Thyroid gland (tissue), 4 donors: ENCODE measurements at regions not wholly inside any gene's neighbourhood (a gene's known extent, or its start where the extent isn't known, plus 50 kb on each side); places are given as distances from the start of the nearest gene placed in this dataset.

Source experiments
- DNase-seq, 2 donors: peaks; one replicate each; pipeline ENCODE4 v3.0.0-alpha.2; 2019
- H3K27ac ChIP-seq, 3 donors: fragments of 200-600 bp; sonication (generic); 1 replicate in 2 of 3; 2 replicates in 1 of 3; pipeline ENCODE4 v1.5.1; 2016 to 2019; ENCODE audit warnings: mild to moderate bottlenecking in 1 of 3, moderate library complexity in 1 of 3
- H3K27me3 ChIP-seq: fragments of 200-600 bp; sonication (generic); one replicate; pipeline ENCODE4 v1.5.1; 2019
- H3K36me3 ChIP-seq, 2 donors: fragments of 200-600 bp; sonication (generic); one replicate each; pipeline ENCODE4 v1.5.1; 2016 to 2019
- H3K4me1 ChIP-seq, 2 donors: fragments of 200-600 bp; sonication (generic); one replicate each; pipeline ENCODE4 v1.5.1; 2017 to 2019
- H3K4me3 ChIP-seq, 3 donors: fragments of 200-600 bp; sonication (generic); replicated peaks in 1 of 3; 1 replicate in 2 of 3; 2 replicates in 1 of 3; pipeline ENCODE4 v1.5.1; 2016; ENCODE audit warnings: mild to moderate bottlenecking in 1 of 3
- H3K9me3 ChIP-seq: fragments of 200-600 bp; sonication (generic); one replicate; pipeline ENCODE4 v1.5.1; 2017
- CTCF ChIP-seq, 6 experiments: fragments of 200-600 bp in 3 of 6; fragments of 450-650 bp in 3 of 6; sonication (generic) in 3 of 6; IDR thresholded peaks; one replicate each; pipeline ENCODE4 v1.5.1; 2016 to 2019; ENCODE audit warnings: antibody characterized with exemption in 6 of 6, mild to moderate bottlenecking in 2 of 6, inconsistent platforms in 1 of 6, moderate library complexity in 1 of 6
- POLR2A ChIP-seq, 2 donors: fragments of 450-650 bp; IDR thresholded peaks; one replicate each; pipeline ENCODE4 v1.6.1; 2017; ENCODE audit warnings: antibody characterized with exemption in 2 of 2, mild to moderate bottlenecking in 2 of 2, moderate library complexity in 1 of 2
- WGBS, 2 donors: methylation state at CpG; one replicate each; pipeline ENCODE4 v1.1.5; 2017; 5-methylcytosine and 5-hydroxymethylcytosine counted together
- intact Hi-C: fragments of 100-400 bp; cut with DNase I; formaldehyde crosslinking; loops from one replicate; pipeline ENCODE4 v1.15.1; 2023

GRCh38 chr2:217181512-217181911 lies 321.6 kb upstream of the TNP1 start:
- Histone ChIP-seq H3K4me1 (peaks cover 0 to 4% of the 10 kb centered on the region in 2 donors), H3K27ac (no peak overlapping the region), H3K27me3 (no peaks in the 10 kb centered on the region), H3K36me3 (no peaks in the 10 kb centered on the region), H3K4me3 (no peak overlapping the region), H3K9me3 (no peaks in the 10 kb centered on the region)
- no peak for TF ChIP-seq POLR2A (IDR thresholded peaks at IDR 0.05)
- TF ChIP-seq CTCF (IDR thresholded peaks at IDR 0.05), result no peak
- intact Hi-C loops, result no loop called here
- no peak for DNase-seq

- 82 to 83% methylated on average over 2 of the region's 2 CpGs for WGBS, 2 donors
- H3K36me3 ChIP-seq, result no peaks in the 10 kb centered on the region
- intact Hi-C loops, result no loop called here
- no peaks in the 10 kb centered on the region for H3K27me3 ChIP-seq
- no peak for TF ChIP-seq CTCF (IDR thresholded peaks at IDR 0.05)
- TF ChIP-seq POLR2A (IDR thresholded peaks at IDR 0.05), result no peak
- peaks cover 0 to 4% of the 10 kb centered on the region in 2 donors for H3K4me1 ChIP-seq
- no peak overlapping the region for H3K4me3 ChIP-seq
- no peak overlapping the region for H3K27ac ChIP-seq
- DNase-seq, result no peak
- no peaks in the 10 kb centered on the region for H3K9me3 ChIP-seq
Measured at GRCh38 chr2:217179854-217180253, 320.0 kb upstream of the TNP1 start.

- intact Hi-C loops, result no loop called here
- no peak for TF ChIP-seq POLR2A (IDR thresholded peaks at IDR 0.05)
- no peak for TF ChIP-seq CTCF (IDR thresholded peaks at IDR 0.05)
- Histone ChIP-seq H3K4me1 (peaks cover 0 to 4% of the 10 kb centered on the region in 2 donors), H3K27me3 (no peaks in the 10 kb centered on the region), H3K36me3 (no peaks in the 10 kb centered on the region), H3K27ac (no peak overlapping the region), H3K9me3 (no peaks in the 10 kb centered on the region), H3K4me3 (no peak overlapping the region)
- no peak for DNase-seq
Measured at GRCh38 chr2:217178341-217178740, 318.5 kb upstream of the TNP1 start.

DNA sequence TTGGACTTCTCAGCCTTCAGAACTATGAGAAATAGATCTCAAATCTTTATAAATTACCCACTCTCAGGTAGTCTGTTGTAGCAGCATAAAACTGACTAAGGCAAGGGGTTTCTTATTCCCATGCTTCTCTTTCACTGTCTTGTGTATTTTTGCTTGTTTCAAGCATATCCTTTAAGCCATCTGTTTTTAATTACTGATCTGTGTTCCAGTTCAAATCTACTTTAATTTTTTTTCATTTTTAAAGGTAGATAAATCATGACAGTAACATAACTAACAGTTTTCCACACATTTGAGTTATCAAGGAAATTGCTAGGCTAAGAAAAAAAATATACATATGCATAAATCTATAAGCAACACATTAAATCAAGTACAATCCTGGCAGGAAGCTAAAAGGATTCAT lies 317.9 kb upstream of the TNP1 start:
- Histone ChIP-seq H3K4me3 (no peak overlapping the region), H3K9me3 (no peaks in the 10 kb centered on the region), H3K4me1 (no peaks in the 10 kb centered on the region), H3K36me3 (no peaks in the 10 kb centered on the region), H3K27me3 (no peaks in the 10 kb centered on the region), H3K27ac (no peak overlapping the region)
- no peak for DNase-seq
- TF ChIP-seq POLR2A (IDR thresholded peaks at IDR 0.05) (no peak), CTCF (IDR thresholded peaks at IDR 0.05) (no peak)
- intact Hi-C loops, result no loop called here

- Histone ChIP-seq H3K9me3 (no peaks in the 10 kb centered on the region), H3K27ac (no peak overlapping the region), H3K4me1 (peaks cover 6 to 7% of the 10 kb centered on the region in 2 donors), H3K36me3 (no peaks in the 10 kb centered on the region), H3K27me3 (no peaks in the 10 kb centered on the region), H3K4me3 (no peak overlapping the region)
- no peak for DNase-seq
- intact Hi-C loops, result no loop called here
- TF ChIP-seq POLR2A (IDR thresholded peaks at IDR 0.05), result no peak
- TF ChIP-seq CTCF (IDR thresholded peaks at IDR 0.05), result no peak
Measured at GRCh38 chr2:217171874-217172273, 312.0 kb upstream of the TNP1 start.
